ENCODE measurements at regions not wholly inside any gene's neighbourhood (a gene's known extent, or its start where the extent isn't known, plus 50 kb on each side); places are given as distances from the start of the nearest gene placed in this dataset.
"Not testable (repeated sequence)": the region's sequence is repeated elsewhere in the genome, so short reads cannot be mapped to it uniquely, and the experiment has no call there.

- Histone ChIP-seq H3K27me3 (ENCODE audit: control insufficient read depth, insufficient read depth, low read length) (no peaks in the 10 kb centered on the region), H3K9ac (ENCODE audit: low read depth, low read length) (no peak overlapping the region), H3K4me3 (ENCODE audit: low read depth, low read length) (no peak overlapping the region), H3K9me3 (ENCODE audit: control insufficient read depth, insufficient read depth, low read length) (no peaks in the 10 kb centered on the region), H3K4me1 (ENCODE audit: control insufficient read depth, insufficient read depth, low read length) (no peaks in the 10 kb centered on the region), H3K27ac (ENCODE audit: low read depth, low read length) (no peak overlapping the region), H3K36me3 (ENCODE audit: control insufficient read depth, insufficient read depth, low read length) (no peaks in the 10 kb centered on the region)
Observed at GRCh38 chr5:99068944-99069650, 140.3 kb upstream of the CHD1 start.

DNA sequence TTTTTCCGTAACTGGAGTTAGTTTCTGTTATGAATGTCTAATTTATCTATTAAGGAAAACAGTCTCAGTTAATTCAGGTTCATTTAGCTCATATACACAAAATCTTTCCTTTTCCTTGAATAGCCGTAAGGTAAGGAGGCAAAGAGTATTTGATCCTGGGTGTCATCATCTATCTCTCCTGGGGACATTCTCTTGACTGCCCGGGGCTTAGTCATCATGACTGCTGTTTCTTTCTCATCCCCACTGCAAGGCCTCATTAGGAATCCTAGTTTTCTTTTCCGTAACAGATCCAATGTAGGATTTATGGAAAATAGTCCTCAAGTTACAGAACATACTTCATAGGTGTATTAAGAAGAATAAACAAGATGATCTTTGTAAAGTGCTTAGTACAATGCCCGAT lies 134.9 kb upstream of the CHD1 start:
- H3K27me3 ChIP-seq (ENCODE audit: control insufficient read depth, insufficient read depth, low read length), result no peaks in the 10 kb centered on the region
- no peak overlapping the region for H3K9ac ChIP-seq (ENCODE audit: low read depth, low read length)
- no peak overlapping the region for H3K27ac ChIP-seq (ENCODE audit: low read depth, low read length)
- H3K36me3 ChIP-seq (ENCODE audit: control insufficient read depth, insufficient read depth, low read length), result no peaks in the 10 kb centered on the region
- H3K9me3 ChIP-seq (ENCODE audit: control insufficient read depth, insufficient read depth, low read length), result no peaks in the 10 kb centered on the region
- H3K4me3 ChIP-seq (ENCODE audit: low read depth, low read length), result no peak overlapping the region
- H3K4me1 ChIP-seq (ENCODE audit: control insufficient read depth, insufficient read depth, low read length), result no peaks in the 10 kb centered on the region

GRCh38 chr5:99061711-99062110 lies 132.9 kb upstream of the CHD1 start:
- H3K4me3 ChIP-seq (ENCODE audit: low read depth, low read length), result no peak overlapping the region
- no peaks in the 10 kb centered on the region for H3K9me3 ChIP-seq (ENCODE audit: control insufficient read depth, insufficient read depth, low read length)
- no peaks in the 10 kb centered on the region for H3K36me3 ChIP-seq (ENCODE audit: control insufficient read depth, insufficient read depth, low read length)
- H3K9ac ChIP-seq (ENCODE audit: low read depth, low read length), result no peak overlapping the region
- H3K4me1 ChIP-seq (ENCODE audit: control insufficient read depth, insufficient read depth, low read length), result no peaks in the 10 kb centered on the region
- no peak overlapping the region for H3K27ac ChIP-seq (ENCODE audit: low read depth, low read length)
- H3K27me3 ChIP-seq (ENCODE audit: control insufficient read depth, insufficient read depth, low read length), result no peaks in the 10 kb centered on the region

GRCh38 chr5:99061299-99061698 lies 132.5 kb upstream of the CHD1 start:
- Histone ChIP-seq H3K36me3 (ENCODE audit: control insufficient read depth, insufficient read depth, low read length) (no peaks in the 10 kb centered on the region), H3K4me3 (ENCODE audit: low read depth, low read length) (no peak overlapping the region), H3K27ac (ENCODE audit: low read depth, low read length) (no peak overlapping the region), H3K4me1 (ENCODE audit: control insufficient read depth, insufficient read depth, low read length) (no peaks in the 10 kb centered on the region), H3K9me3 (ENCODE audit: control insufficient read depth, insufficient read depth, low read length) (no peaks in the 10 kb centered on the region), H3K27me3 (ENCODE audit: control insufficient read depth, insufficient read depth, low read length) (no peaks in the 10 kb centered on the region), H3K9ac (ENCODE audit: low read depth, low read length) (no peak overlapping the region)

DNA sequence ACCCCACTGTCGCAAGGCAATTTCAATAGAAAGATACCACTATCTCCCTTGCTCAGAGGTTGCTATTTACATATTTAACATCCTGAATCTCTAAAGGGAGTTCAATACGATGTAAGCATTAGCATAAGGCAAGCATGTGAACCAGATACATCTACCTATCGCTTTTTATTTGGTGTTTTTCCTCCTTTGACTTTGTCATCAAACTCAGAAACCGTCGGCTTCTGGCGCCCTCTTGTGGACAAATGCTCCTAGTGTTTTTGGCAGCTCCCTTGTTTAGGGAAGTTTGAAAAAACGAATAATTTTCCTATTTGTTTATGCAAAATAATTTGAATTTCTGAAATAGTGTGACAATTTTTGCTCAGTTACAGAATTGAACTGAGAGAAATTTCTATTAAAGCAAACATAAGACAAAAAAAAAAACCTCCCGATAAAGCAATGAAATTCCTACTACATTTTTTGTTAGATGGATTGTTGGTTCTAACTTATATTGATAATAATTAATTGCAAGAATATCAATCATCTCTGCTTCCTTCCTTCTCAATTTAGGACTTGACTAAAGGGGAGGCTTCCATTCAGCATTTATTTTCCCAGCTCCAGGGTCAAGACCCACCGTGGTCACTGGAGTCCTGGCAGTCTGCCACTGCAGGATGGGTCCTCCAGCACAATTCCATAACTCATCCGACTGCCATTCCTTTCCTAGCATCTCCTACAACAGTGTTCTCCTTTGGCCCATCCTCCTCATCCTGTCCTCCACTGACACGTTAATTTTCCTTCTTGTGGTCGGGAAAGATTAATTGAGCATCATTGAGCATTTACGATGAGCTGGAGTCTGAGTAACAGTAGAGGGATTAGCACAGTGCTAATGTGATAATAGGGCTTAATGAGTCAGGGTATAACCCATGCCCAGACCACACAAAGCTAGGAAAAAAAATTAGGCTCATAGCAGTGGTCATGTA lies 131.8 kb upstream of the CHD1 start:
- Histone ChIP-seq H3K4me3 (ENCODE audit: low read depth, low read length) (no peak overlapping the region), H3K9me3 (ENCODE audit: control insufficient read depth, insufficient read depth, low read length) (no peaks in the 10 kb centered on the region), H3K36me3 (ENCODE audit: control insufficient read depth, insufficient read depth, low read length) (no peaks in the 10 kb centered on the region), H3K9ac (ENCODE audit: low read depth, low read length) (no peak overlapping the region), H3K4me1 (ENCODE audit: control insufficient read depth, insufficient read depth, low read length) (no peaks in the 10 kb centered on the region), H3K27ac (ENCODE audit: low read depth, low read length) (no peak overlapping the region), H3K27me3 (ENCODE audit: control insufficient read depth, insufficient read depth, low read length) (no peaks in the 10 kb centered on the region)

DNA sequence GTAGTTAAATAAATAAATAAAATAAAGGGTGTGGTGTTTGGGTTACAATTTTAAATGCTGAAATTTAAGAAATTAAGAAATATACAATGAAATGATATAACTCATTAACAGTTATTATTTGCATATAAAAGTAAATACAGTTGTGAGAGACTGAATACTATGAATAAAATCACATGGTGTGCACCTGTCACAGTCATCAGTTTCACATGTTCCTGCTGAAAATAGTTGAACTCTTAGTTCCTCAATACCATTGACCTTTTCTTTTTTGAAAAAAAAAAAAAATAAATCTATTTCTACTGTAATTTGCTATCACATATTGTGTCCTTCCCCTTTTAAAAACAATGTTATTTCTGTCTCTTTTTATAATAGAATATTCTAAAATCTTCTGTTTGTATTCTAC lies 130.9 kb upstream of the CHD1 start:
- Histone ChIP-seq H3K9ac (ENCODE audit: low read depth, low read length) (no peak overlapping the region), H3K9me3 (ENCODE audit: control insufficient read depth, insufficient read depth, low read length) (no peaks in the 10 kb centered on the region), H3K4me3 (ENCODE audit: low read depth, low read length) (no peak overlapping the region)

GRCh38 chr5:99058466-99058865 lies 129.7 kb upstream of the CHD1 start:
- H3K36me3 ChIP-seq (ENCODE audit: control insufficient read depth, insufficient read depth, low read length), result no peaks in the 10 kb centered on the region
- H3K9me3 ChIP-seq (ENCODE audit: control insufficient read depth, insufficient read depth, low read length), result no peaks in the 10 kb centered on the region
- no peak overlapping the region for H3K27ac ChIP-seq (ENCODE audit: low read depth, low read length)
- H3K4me3 ChIP-seq (ENCODE audit: low read depth, low read length), result no peak overlapping the region
- no peaks in the 10 kb centered on the region for H3K4me1 ChIP-seq (ENCODE audit: control insufficient read depth, insufficient read depth, low read length)
- no peak overlapping the region for H3K9ac ChIP-seq (ENCODE audit: low read depth, low read length)
- no peaks in the 10 kb centered on the region for H3K27me3 ChIP-seq (ENCODE audit: control insufficient read depth, insufficient read depth, low read length)

More for the DNA sequence above, 130.9 kb upstream of the CHD1 start:
- Histone ChIP-seq H3K4me1 (ENCODE audit: control insufficient read depth, insufficient read depth, low read length) (no peaks in the 10 kb centered on the region), H3K27ac (ENCODE audit: low read depth, low read length) (no peak overlapping the region), H3K27me3 (ENCODE audit: control insufficient read depth, insufficient read depth, low read length) (no peaks in the 10 kb centered on the region), H3K36me3 (ENCODE audit: control insufficient read depth, insufficient read depth, low read length) (no peaks in the 10 kb centered on the region)

GRCh38 chr5:99054972-99055371 lies 126.2 kb upstream of the CHD1 start:
- Histone ChIP-seq H3K9ac (ENCODE audit: low read depth, low read length) (no peak overlapping the region), H3K27ac (ENCODE audit: low read depth, low read length) (no peak overlapping the region), H3K27me3 (ENCODE audit: control insufficient read depth, insufficient read depth, low read length) (no peaks in the 10 kb centered on the region)

DNA sequence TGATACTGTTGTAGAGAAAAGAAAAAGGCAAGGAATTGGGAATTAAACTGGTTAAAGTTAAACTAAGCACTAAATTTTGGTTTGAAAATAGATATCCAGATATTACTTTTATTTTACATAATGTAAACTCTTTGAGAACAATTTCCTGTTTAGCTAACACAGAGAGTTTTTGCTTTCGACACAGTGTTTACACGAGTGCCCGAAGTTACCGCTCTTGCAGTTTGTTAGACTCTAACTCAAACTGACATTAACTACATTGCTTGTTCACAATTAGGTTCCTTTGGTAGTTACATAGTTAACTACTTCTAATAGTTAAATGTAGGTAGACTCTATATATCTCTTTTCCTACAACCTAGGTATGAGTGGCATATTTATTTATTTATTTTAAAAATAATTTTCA lies 117.1 kb upstream of the CHD1 start:
- no peaks in the 10 kb centered on the region for H3K4me1 ChIP-seq (ENCODE audit: control insufficient read depth, insufficient read depth, low read length)
- H3K27ac ChIP-seq (ENCODE audit: low read depth, low read length), result no peak overlapping the region
- no peaks in the 10 kb centered on the region for H3K36me3 ChIP-seq (ENCODE audit: control insufficient read depth, insufficient read depth, low read length)
- no peaks in the 10 kb centered on the region for H3K27me3 ChIP-seq (ENCODE audit: control insufficient read depth, insufficient read depth, low read length)
- H3K4me3 ChIP-seq (ENCODE audit: low read depth, low read length), result no peak overlapping the region
- no peak overlapping the region for H3K9ac ChIP-seq (ENCODE audit: low read depth, low read length)
- H3K9me3 ChIP-seq (ENCODE audit: control insufficient read depth, insufficient read depth, low read length), result no peaks in the 10 kb centered on the region

More at GRCh38 chr5:99054972-99055371, 126.2 kb upstream of the CHD1 start:
- Histone ChIP-seq H3K4me1 (ENCODE audit: control insufficient read depth, insufficient read depth, low read length) (no peaks in the 10 kb centered on the region), H3K9me3 (ENCODE audit: control insufficient read depth, insufficient read depth, low read length) (no peaks in the 10 kb centered on the region), H3K36me3 (ENCODE audit: control insufficient read depth, insufficient read depth, low read length) (no peaks in the 10 kb centered on the region), H3K4me3 (ENCODE audit: low read depth, low read length) (no peak overlapping the region)

- not testable (repeated sequence) for H3K4me1 ChIP-seq (ENCODE audit: control insufficient read depth, insufficient read depth, low read length); H3K36me3 ChIP-seq (ENCODE audit: control insufficient read depth, insufficient read depth, low read length); H3K9ac ChIP-seq (ENCODE audit: low read depth, low read length); H3K9me3 ChIP-seq (ENCODE audit: control insufficient read depth, insufficient read depth, low read length); H3K27me3 ChIP-seq (ENCODE audit: control insufficient read depth, insufficient read depth, low read length); H3K27ac ChIP-seq (ENCODE audit: low read depth, low read length); H3K4me3 ChIP-seq (ENCODE audit: low read depth, low read length)
Observed at GRCh38 chr5:99043257-99043656, 114.5 kb upstream of the CHD1 start.

DNA sequence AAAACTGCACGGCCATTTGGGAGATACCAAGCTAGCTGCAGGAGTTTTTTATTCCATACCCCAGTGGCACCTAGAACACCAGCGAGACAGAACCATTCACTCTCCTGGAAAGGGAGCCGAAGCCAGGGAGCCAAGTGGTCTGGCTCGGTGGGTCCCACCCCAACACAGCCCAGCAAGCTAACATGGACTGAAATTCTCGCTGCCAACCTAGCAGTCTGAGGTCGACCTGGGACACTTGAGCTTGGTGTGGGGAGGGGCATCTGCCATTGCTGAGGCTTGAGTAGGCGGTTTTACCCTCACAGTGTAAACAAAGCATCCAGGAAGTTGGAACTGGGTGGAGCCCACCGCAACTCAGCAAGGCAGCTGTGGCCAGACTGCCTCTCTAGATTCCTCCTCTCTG lies 108.9 kb upstream of the CHD1 start:
- H3K4me1 ChIP-seq (ENCODE audit: control insufficient read depth, insufficient read depth, low read length), result no peaks in the 10 kb centered on the region; the same call in 1 of the 2 replicates
- H3K4me3 ChIP-seq (ENCODE audit: low read depth, low read length), result no peak overlapping the region
- no peaks in the 10 kb centered on the region for H3K27me3 ChIP-seq (ENCODE audit: control insufficient read depth, insufficient read depth, low read length)
- H3K36me3 ChIP-seq (ENCODE audit: control insufficient read depth, insufficient read depth, low read length), result no peaks in the 10 kb centered on the region
- no peak overlapping the region for H3K9ac ChIP-seq (ENCODE audit: low read depth, low read length)
- H3K27ac ChIP-seq (ENCODE audit: low read depth, low read length), result no peak overlapping the region
- H3K9me3 ChIP-seq (ENCODE audit: control insufficient read depth, insufficient read depth, low read length), result no peaks in the 10 kb centered on the region

All from HUES48 (cell line).